GM21423 (cell line): ENCODE measurements at regions not wholly inside any gene's neighbourhood (a gene's known extent, or its start where the extent isn't known, plus 50 kb on each side); places are given as distances from the start of the nearest gene placed in this dataset.
"Not testable (repeated sequence)": the region's sequence is repeated elsewhere in the genome, so short reads cannot be mapped to it uniquely, and the experiment has no call there.

ENCODE experiments used
- ATAC-seq: cut with Tn5 transposase; IDR thresholded peaks from one replicate; pipeline ENCODE4 v1.9.1; 2021; ENCODE audit warnings: mild to moderate bottlenecking, moderate library complexity; ENCODE audit not compliant: unreplicated experiment

DNA sequence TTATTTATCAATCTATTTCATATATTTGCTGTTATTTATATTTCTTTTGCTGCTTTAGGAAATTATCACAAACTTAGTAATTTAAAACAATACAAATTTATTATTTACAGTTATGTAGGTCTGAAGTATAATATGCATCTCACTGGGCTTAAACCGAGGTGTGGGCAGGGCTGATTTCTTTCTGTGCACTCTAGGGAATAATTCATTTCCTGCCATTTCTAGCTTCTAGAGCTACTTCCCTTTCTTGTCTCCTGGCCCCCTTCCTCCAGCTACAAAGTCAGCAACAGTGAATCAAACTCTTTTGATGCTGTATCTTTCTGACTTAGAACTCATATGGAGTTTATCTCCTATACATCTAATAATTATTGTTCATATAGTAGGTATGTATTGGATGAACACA is 303.5 kb upstream of the ARSJ start:
- ATAC-seq = peak; percentile 92

DNA sequence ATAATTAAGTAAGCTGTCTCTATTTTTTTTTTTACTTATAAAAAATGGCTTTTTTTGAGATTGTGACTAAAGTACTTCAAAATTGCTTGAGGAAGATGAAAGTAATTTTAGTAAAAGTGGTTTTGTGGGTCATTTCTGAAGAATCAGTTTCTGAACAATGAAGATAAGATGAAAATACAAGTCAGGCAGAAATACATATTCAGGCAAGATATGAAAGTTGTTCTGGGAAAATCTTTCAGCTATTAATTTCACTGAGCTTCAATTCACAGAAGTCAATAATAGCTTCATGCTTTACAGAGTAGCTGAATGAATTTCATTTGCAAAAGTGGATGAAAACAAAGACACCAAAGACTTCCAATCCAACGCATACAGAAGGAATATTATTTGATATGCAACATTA is 305.2 kb upstream of the ARSJ start:
- no peak for ATAC-seq

DNA sequence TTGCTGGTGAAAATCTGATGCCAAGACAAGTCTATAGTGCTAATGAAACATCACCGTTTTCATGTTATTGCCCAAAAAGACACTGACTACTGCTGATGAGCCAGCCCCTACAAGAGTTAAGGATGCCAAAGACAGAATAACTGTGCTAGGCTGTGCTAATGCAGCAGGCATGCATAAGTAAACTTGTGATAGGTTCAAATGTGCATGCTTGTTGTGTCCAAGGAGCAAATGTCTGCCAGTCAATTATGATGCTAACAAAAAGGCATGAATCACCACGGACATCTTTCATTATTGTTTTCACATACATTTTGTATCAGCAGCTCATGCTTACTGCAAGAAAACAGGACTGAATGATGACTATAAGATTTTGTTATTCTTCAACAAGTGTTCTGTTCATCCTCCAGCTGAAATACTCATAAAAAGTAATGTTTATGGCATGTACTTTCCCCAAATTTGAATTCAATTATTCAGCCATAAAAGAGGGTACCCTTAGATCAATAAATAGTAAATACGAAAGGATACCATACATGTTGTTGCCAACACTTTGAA is 306.9 kb upstream of the ARSJ start:
- no peak for ATAC-seq

DNA sequence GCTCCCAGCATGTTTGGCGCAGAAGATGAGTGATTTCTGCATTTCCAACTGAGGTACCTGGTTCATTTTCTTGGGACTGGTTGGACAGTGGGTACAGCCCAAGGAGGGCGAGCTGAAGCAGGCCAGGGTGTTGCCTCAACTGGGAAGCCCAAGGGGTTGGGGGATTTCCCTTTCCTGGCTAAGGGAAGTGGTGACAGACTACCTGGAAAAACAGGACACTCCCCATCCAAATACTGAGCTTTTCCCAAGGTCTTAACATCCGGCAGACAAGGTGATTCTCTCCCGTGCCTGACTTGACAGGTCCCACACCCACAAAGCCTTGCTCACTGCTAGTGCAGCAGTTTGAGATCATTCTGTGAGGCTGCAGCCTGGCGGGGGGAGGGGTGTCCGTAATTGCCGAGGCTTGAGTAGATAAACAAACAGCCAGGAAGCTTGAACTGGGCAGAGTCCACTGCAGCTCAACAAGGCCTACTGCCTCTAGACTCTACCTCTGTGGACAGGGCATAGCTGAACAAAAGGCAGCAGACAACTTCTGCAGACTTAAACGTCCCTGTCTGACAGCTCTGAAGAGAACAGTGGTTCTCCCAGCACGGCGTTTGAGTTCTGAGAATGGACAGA is 307.7 kb upstream of the ARSJ start:
- ATAC-seq = no peak

DNA sequence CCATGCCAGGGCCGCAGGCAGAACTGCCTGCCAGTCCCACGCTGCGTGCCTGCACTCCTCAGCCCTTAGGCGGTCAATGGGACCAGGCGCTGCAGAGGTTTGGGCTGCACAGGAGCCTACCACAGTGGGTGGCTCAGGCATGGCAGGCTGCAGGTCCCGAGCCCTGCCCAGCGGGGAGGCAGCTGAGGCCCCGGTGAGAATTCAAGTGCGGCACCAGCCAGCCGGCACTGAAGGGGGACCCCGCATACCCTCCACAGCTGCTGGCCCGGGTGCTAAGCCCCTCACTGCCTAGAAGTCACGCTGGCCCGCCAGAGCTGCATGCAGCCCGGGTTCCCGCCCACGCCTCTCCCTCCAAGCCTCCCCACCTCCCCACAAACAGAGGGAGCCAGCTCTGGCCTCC is 302.5 kb upstream of the UGT8 start:
- ATAC-seq = no peak

DNA sequence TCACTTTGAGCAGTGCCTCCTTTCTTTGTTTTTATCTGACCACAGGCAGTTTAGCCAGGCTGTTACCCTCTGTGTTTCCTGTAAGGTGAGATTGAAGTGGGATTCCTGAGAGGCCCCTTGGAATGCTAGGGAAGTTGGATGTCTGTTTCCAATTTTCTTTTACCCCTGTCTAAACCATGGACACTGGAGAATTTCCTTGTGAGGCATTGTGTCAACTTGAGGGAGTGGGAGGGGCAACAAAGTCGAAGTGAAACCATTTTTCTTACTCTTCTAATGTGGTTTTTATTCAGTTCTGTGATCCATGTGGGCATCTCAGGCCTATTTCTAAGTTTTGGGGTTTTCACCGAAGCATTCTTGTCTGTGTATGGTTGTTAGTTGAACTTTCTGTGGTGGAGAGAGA is 296.1 kb upstream of the UGT8 start:
- no peak for ATAC-seq

DNA sequence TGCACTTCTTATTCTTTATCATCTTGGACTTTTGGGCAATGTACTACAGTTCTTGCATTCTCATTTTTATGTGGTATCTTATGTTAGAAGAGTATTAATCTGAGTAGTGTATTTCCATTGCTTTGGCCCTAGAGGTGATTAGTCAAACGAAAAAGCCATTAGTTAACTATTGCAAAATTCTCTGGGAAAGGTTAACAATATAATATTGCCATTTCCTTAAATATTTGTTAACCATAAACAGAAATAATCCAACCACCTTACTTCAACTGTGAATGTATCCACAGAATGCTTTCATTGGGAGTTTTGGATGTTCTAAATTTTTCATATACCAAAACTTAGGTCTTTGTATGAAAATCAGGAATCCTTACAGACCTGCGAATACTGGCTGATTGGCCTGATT is 294.6 kb upstream of the UGT8 start:
- no peak for ATAC-seq

DNA sequence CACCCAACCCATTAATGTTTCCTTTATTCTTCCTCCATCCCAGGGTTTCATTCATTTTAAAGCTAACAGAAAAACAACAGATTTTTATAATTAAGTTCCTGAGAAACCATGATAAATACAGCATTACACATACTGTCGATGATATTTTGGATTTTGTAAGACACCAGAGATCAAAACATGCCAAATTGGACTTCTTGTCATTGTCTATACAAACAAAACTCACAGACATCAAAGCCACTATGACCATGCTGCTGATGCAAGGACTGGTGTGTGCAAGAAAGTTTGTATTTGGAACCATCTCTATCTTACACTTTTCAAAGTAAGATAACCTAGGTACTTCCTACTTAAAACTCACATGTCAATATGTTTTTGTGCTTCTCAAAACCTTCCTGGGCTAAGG is 294.0 kb upstream of the UGT8 start:
- ATAC-seq = no peak

DNA sequence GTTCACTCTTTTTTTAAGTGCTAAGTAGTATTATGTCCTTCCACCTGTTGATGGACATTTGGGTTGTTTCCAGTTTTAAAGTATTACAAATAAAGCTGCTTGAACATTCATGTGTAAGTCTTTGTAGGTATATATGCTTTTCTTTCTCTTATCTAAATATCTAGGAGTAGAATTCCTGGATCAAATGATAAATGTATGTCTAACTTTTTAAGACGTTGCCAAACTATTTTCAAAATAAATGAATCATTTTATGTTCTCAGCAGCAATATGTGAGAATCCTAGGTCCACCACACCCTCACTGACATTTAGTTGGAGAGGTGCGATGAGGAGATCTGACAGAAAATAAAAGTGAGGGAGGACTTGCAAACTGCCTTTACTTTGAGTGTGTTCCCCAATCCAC is 291.7 kb upstream of the UGT8 start:
- ATAC-seq = no peak

DNA sequence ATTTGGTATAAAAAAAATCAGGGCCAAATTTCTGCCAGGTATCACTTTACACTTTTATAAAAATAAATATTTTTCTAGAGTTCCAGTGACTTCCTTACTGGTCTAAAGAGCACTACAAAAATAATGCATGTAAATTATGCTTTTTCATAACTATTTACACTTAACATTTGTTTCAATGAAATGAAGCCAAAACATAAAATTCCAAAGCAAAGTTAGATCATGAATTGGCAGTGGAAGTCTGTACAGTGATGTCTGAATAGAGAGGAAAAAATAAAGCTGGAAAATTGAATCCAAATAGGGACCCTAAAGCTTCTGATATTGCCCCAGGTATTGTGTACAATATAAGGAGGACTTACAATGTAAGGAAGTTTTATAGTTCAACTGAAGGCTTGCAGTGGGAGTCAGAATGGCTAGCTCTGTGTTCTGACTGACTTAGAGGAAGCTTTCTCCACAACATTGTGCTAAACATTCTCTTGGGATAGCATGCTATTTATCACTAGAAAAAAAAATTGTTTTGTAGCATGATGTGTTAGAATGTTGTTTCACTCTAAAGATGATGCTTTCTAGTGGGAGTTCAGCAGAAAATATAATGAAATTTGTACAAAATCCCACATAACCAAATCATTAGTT is 288.2 kb upstream of the UGT8 start:
- no peak for ATAC-seq

DNA sequence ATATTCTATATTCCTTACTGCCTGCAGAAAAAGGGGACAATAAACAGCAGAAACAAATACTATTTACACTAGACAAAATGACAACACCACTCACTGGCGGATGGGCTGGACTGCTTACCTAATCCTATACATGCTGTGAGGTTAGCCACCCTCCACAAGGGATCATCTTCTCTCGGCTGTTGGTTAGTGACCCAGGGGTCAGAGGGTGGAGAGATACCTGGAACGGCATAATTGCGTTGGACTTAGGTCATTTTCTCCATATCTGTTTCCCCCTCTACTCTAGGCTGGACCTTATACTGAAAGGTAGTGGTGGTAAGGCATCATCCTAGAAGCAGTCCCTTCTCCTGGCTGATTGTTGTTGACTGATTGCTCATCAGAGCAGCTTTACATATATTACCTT is 286.8 kb upstream of the UGT8 start:
- ATAC-seq = no peak

DNA sequence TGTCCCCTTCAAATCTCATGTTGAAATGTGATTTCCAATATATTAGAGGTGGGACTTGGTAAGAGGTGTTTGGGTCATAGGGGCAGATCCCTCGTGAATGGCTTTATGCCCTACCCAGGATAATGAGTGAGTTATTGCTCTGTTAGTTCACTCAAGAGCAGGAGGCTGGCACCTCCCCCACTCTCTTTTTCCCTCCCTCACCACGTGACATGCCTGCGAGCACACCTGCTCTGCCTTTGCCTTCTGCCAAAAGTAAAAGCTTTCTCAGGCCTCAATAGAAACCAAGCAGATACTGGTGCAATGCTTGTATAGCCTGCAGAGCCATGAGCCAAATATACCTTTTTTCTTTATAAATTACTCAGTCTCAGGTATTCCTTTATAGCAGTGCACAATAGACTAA is 286.3 kb upstream of the UGT8 start:
- no peak for ATAC-seq

DNA sequence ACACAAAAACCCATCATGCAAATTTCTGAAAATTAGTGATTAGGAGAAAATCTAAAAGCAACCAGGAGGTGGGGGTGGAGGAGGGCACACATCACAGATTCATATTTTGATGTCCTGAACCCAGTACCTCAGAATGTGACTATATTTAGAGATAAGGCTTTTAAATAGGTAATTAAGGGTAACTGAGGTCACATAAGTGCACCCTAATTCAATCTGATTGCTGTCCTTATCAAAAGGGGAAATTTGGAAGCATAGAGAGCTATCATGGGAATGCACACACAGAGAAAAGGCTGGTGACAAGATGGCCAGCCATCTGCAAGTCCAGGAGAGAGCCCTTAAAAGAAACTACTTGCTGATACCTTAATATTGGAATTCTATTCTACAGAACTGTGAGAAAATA is 281.8 kb upstream of the UGT8 start:
- no peak for ATAC-seq

DNA sequence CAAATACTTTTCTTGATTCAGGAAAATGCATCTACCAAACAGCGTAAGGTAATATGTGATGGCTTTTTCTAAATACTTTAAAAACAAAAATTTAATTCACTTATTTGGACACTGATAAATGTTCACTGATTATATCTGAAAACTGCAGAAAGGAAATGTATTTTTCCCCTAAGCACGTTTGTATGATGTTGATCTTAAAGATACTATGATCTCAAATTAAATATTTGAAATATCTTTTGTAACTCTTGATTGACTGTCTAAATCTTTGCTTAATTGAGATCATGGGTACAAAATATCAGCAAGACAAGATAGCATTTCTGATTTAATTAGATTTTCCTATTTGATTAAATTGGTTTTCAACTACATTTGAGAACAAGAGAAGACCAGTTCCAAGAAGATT is 281.0 kb upstream of the UGT8 start:
- ATAC-seq = no peak

DNA sequence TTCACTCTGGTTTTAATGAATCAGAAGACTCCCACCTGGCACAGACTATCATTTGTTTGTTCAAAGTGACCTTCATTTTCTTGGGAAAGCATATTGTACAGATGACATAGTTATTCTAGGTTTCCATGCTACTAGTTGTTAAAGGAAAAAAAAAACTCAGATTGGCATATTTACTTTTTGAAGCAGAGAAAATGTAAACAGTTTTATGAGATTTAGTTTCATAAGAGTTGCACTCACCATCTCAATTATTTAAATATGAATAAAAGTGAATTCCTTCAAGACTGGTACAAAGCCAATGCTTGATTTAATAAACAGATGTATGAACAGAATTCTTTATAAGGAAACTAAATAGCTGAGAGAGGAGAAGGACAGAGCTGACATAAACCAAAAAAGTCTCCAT is 280.3 kb upstream of the UGT8 start:
- ATAC-seq = no peak

DNA sequence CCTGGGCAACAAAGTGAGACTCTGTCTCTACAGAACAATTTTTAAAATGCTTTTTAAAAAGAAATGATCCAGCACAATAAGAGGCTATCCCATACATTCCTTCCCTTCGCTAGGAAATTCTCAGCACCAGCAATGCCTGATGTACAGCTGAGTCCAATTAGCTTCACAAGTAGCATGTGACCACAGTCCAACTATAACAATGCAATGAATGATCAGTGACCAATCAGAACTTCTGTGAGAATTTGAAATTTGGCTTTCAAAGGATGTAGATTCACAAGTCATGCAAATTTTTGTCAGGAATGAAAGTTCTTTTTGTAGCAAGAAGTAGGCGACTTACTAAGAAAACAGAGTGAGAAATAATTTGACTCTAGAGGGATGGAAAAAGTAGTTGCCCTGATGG is 278.5 kb upstream of the UGT8 start:
- no peak for ATAC-seq

DNA sequence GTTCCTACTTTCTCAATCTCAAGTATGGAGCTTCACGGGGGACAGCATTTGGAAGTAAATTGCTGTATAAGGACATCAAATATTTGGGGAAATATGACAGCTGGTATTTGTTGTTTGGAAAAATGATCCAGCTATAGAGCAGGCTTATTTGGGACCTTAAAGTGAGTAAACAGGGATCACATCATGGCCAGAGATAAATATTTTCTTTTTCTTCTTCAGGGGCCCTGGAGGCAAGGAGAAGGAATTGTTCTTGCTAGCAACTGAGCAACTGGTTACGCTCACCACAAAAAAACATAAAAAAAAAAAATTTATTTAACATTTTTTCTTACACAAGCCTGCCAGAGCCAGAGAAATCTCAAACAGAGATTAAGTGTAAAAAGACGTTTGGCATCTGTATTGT is 277.2 kb upstream of the UGT8 start:
- no peak for ATAC-seq

DNA sequence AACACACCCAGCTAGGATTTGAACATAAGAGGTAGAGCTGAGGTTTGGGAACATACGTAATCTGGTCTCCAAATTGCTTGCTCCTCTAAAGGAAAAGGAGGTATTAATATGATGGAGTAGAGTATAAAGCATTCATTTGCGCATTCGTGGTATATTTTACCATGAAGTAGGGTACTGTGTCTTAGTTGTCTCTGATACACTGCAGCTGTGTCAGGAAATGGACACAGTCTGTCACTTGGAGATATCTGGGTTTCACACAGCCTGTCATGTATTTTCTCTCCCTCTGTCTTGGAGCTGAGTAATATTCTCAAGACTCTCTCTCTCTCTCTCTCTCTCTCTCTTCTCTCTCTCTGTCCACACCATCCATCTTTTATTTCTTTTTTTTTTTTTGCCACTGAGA is 274.8 kb upstream of the UGT8 start:
- no peak for ATAC-seq

DNA sequence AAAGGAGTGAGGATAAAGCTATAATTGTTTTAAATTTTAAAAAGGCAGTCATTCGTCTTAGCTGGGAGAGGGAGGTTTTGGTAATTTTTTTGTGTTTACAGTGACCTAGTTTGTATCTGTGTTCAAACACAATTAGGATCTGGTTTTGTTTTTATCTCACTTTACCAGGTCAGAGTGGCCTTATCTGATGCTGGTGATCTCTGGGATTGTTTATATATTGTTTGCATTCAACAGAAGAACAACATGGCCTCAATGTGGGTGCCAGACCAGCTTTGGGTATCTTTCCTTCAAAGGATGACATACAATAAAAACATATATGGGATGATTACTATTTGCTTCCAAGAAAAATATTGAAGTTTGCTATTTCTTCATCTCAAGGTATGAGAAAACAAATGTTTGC is 272.2 kb upstream of the UGT8 start:
- ATAC-seq = no peak

DNA sequence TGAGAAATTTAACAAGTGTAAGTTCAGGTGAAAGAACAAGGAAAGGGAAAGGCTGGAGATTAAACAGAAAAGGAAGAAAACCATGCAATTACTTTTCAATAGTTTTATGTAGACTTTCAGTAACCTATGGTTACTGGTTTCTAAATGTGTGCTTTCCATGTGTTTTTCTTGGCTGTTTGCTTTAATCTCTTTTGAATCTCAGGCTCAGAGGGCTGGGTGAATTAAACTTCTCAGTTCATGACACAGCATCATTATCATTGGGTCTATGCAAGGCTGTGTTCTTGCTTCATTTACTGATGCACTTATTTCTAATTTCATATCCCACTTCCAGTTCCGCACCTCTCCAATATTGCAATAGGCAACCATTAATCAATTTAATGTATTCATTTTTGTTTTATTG is 266.5 kb upstream of the UGT8 start:
- no peak for ATAC-seq

DNA sequence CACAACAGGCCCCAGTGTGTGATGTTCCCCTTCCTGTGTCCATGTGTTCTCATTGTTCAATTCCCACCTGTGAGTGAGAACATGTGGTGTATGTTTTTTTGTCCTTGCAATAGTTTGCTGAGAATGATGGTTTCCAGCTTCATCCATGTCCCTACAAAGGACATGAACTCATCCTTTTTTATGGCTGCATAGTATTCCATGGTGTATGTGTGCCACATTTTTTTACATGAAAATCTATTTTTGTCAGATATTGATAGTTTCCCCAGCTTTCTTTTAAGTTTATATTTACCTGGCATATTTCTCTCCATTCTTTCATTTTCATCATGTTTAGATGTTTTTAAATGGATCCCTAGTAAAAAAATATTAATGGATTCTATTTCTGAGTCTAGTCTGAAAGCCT is 264.2 kb upstream of the UGT8 start:
- ATAC-seq = not testable (repeated sequence)

DNA sequence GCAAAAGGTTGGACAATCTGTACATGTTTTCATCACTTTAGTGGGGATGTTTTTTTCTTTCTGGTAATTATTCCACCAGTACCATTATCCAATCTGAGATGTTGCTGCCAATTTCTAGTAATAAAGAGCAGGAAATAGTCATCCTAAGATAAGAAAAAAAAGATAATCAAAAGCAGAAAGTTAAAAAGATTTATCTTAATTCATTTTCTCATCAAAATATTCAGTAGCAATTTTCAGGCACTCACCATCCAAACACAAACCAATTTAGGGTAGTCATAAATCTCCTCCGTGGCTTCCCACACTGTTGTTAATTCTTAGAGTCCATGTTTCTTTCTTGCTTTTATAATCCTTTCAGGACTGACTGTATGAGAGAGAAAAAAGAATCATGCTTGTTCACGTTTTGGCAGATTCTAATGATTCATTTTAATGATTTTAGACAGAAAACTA is 263.7 kb upstream of the UGT8 start:
- no peak for ATAC-seq

DNA sequence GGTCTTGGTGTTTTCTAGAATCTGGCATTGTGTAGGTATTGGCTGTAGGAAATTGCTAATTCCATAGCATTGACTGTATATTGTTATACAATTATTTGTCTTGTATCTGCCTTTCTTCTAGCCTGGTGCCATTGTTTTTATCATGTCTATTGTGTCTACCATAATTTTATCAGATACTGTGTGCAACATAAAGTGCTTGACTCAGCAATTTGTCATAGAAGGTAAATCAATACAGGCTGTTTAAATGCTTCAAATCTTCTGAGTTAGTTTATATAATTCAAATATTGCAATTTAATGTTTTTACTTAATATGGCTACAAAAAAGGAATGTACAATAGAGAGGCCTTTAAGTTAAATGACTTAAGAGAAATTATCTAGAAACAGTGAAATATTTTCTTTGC is 263.3 kb upstream of the UGT8 start:
- no peak for ATAC-seq
